Hematopoietic multipotent progenitor cell treated with erythropoietin and hydrocortisone succinate and interleukin-3 and kit ligand, for 15 days (in vitro differentiated cells): ENCODE measurements at regions not wholly inside any gene's neighbourhood (a gene's known extent, or its start where the extent isn't known, plus 50 kb on each side); places are given as distances from the start of the nearest gene placed in this dataset.
"Not testable (repeated sequence)": the region's sequence is repeated elsewhere in the genome, so short reads cannot be mapped to it uniquely, and the experiment has no call there.

Experiments used
- DNase-seq: peaks from one replicate; pipeline ENCODE4 v3.0.0-alpha.2; 2015; ENCODE audit warnings: low spot score

DNA sequence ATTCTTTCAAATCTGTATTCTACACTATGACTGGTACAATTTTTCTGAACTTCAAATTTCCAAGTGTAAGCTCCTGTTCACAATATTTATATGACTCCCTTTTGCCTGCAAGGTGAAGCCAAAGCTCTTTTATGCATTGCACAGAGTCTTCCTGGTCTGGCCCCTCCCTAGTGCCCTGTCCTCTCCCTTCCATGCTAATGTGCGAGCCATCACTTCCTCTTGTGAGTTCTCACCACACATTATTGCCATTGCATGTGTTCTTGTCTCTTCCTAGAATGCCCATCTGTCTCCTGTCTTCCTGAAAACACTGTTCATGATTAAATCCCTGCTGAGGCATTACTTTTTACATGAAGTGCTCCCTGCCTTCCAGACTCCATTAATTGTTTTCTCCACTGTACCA is 169.9 kb downstream of the MC4R start:
- DNase-seq = no peak

DNA sequence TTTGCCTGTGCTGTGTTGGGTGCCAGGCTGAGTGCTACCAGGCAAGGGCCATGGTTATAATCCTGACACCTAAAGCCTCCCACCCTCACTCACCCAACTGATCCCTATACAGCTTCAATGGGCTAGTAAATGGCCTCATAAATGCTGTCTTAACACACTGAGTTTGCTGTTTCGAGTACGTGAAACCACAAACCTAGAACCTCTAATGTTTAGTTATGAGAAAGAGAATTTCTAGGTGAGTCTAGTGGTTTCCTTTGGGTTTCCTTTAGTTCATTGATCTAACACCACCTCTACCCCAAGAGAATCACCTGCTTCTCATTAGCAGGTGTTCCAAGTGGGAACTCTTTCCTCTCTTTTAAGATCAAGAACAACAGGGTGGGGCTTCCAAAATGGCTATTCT is 172.0 kb downstream of the MC4R start:
- no peak for DNase-seq

DNA sequence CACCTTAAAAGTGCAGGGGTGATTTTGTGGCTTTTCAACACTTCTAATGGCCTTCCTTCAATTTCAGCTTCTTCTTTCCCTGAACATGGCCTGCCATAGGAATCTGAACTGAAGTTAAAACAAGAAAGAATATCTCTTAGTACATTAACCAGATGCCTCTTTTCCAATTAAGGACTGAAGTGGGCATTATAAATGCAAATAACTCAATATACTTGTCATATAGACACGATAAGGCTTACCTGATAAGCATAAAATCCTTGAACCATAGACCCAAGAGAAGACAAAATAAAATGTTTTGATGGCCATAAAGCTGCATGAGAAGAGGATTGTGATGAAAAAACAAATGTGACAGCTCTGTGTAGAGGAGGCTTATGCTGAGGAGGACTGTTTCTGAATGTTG is 173.1 kb downstream of the MC4R start:
- DNase-seq = no peak

DNA sequence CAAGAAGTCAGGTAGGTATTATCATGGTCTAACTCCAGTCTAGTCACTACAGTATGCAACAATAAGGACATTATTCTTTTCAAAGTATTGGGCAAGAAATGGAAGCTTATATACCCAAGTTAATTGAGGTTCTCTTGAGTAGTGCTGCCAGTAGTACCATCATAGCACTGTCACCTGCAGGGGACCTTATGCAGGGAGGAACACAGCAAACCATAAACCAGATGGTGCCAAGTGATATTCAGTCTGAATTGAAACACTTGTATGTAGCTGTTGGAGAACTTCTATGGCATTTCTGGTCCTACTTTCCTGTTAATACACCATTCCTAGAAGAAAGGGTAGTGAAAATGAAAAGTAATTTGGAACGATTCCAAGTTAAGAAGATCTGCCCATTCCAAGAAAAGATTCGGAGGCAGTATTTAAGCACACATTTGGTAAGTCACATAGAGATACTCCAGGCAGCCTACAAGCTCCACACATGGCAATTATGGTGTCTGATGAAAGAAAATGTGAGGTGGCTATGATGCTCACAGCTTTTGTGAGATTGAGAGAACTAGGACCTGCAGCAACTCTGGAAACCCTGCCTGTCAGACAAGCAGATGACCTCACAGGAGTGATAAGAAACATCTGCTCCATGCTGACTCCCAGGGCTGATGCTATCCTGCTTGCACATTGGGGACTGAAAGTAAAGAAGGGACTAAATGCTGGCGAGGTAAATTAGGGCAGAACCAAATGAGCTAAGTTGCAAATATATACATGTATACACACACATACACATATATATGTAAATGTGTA is 174.7 kb downstream of the MC4R start:
- no peak for DNase-seq

DNA sequence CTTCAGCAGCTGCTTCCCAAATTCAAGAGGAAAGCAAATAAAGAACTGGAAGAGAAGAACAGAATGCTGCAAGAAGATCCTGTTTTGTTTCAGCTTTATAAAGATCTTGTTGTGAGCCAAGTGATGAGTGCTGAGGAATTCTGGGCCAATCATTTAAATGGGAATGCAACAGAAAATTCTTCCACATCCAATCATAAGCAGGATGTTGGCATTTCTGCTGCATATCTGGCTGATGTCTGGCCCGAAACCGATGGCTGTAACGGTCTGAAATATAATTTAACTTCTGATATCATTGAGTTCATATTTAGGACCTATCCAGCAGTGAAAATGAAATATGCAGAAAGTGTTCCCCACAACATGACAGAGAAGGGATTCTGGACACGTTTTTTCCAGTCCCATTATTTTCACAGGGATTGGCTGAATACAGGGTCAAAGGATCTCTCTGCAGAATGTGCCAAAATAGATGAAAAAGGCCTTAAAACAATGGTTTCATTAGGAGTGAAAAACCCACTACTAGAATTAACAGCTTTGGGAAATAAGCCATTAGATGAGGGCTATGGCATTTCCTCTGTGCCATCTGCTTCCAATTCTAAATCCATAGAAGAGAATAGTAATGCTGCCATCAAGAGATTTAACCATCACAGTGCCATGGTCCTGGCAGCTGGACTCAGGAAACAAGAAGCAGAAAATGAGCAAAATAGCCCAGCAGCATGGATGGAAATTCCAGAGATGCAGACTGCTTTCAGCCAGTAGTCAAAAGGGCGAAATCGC is 175.6 kb downstream of the MC4R start:
- DNase-seq = no peak

DNA sequence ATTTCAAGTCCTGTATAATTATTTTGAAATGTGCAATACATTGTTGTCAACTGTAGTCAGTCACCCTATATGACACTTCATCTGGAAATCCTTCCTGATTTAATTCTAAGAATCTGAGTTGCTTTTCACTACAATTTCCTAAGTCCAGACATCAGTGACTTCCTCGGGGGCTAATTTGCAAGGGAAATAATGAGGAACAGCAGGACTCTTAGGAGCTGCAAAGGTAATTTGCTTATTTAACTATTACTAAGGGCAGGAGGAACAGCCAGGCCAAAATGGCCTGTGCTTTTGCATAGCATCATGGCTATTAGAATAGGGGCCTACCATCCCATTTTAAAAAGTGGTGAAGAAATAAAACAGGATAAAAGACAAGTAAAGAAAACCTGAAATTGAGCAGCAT is 178.8 kb downstream of the MC4R start:
- DNase-seq = no peak

DNA sequence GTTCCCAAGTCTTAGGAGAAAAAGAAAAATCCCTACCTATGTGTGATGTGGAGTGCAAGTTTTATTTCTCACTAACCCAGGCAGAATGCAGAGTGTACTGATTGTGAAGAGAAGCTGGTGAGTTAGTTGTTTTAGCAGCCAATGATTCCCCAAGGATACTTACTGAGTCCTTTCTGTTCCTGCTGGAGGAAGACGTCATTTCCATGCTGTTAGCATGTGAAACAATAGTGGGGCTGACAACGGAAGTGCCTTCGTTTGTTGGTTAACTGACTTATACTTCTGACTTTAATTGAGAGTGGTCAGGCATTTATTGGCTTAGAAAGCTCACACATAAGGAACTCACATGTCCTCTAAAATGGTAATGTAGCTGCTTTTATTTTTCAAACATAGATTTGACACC is 180.6 kb downstream of the MC4R start:
- DNase-seq = no peak

DNA sequence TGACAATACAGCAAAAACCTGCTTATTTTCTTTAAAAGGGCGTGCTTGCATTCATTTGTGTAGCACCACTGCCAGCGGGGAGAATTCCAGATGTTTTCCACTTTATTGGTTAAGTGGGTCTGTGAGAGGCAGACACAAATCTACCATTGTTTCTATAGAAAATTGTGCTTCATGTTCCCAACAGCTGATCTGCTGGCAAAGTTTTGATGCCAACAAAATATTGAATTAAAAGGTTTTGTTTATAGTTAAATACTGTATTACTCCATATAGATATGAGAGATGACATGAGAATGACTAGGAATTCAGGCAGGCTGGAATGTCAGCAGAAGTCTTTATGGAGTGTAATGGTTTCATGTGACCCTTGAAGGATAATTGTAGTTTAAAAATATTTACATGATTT is 182.7 kb downstream of the MC4R start:
- no peak for DNase-seq

DNA sequence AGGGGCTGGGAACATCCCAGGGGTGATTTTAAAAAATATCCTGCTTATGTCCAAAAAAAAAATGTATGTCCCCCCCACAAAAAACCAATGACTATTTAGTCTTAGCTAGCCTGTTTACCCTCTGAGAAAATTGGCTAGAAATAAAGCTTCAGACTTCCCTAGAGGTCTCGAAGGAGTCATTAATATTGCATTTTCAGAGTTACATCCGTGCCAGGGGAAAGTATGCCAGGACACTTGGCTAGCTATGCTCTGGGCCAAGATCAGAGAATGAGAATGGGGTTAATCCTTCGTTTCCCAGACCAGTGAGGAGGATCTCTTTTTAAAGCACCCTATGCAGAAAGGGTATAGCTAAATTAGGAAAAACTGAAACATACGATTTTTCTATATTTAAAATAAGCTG is 183.6 kb downstream of the MC4R start:
- DNase-seq = no peak

DNA sequence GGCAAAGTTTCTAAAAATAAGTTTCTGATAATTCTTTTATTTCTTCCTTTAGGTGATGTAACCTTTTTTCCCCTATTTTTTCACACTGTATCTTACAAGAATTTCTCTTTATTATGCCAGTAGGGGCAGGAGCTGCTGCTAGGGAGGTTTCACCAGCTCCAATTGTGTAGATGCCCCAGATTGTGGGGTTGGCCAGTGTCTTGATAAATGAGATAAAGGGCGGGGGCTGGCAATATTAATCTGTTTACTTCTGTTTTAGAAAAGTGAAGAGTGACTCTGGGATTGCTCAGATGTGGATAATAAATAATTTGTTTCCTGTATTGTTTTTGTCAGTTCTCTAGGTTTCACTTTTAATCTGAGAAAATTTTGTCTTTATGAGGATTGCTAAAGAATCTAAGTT is 190.4 kb downstream of the MC4R start:
- DNase-seq = no peak

DNA sequence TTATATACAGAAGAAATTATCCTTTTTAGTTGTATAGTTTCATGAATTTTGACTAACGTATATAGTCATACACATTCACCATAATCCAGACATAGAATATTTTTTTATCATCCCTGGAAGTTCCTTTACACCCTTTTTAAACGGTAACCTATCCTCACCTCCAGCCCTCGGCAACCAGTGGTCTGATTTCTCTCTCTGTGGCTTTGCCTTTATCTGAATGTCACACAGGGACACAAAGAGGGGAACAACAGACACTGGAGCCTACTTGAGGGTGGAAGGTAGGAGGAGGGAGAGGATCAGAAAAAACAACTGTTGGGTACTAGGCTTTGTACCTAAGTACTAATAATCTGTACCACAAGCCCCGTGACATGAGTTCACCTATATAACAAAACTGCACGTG is 191.9 kb downstream of the MC4R start:
- DNase-seq = no peak

DNA sequence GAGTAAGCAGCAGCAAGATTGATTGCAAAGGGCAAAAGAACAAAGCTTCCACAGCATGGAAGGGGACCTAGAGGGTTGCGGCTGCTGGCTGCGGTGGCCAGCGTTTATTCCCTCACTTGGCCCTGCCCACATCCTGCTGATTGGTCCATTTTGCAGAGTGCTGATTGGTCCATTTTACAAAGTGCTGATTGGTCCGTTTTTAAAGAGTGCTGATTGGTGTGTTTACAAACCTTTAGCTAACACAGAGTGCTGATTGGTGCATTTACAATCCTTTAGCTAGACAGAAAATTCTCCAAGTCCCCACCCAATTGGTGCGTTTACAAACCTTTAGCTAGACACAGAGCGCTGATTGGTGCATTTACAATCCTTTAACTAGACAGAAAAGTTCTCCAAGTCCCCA is 194.4 kb downstream of the MC4R start:
- not testable (repeated sequence) for DNase-seq

DNA sequence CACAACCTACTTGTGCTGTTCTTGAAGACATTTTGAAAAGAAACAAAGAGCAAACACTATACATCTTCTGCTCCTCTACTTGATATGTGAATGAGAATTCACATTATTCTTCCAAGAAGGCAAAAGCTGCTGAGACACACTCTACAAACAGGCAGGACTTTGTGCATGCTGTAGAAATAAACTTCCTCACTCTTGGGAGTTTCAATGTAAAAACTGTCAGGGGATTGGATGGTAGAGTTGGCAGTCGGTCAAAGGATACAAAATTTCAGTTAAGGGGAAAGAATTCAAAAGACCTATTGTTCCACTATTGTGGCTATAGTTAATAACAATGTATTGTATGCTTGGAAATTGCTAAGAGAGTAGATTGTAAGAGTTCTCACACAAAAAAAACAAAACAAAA is 196.3 kb downstream of the MC4R start:
- no peak for DNase-seq

DNA sequence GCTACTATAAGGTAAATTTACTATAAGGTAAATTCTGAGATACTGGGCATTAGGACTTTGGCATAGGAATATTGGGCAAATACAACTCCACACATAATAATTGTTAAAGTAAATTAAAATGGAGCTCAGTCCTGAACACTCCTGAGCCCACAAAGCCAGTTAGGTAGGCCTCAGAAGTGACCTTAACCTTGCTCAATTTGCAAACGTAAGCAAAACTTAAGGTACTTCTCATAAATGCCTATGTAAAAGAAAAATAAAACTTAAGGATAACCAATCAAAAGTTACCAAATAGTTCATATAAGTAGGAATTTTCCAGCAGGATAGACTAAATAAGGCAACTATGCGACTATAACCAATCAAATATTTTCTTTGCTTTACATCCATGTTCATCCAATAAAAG is 197.7 kb downstream of the MC4R start:
- no peak for DNase-seq

DNA sequence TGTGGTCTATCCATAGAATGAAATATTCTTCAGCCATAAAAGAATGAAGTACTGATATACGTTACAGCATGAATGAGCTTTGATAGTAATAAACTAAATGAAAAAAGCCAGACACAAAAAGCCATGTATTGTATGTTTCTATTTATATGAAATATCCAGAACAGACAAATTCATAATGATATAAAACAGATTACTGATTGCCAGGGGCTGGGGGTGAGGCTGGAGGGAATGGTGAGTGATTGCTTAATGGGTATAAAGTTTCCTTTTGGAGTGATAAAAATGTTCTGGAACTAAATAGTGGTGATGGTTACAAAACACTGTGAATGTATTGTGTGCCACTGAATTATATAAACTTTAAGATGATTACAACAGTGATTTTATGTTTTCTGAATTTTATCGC is 200.5 kb downstream of the MC4R start:
- no peak for DNase-seq

DNA sequence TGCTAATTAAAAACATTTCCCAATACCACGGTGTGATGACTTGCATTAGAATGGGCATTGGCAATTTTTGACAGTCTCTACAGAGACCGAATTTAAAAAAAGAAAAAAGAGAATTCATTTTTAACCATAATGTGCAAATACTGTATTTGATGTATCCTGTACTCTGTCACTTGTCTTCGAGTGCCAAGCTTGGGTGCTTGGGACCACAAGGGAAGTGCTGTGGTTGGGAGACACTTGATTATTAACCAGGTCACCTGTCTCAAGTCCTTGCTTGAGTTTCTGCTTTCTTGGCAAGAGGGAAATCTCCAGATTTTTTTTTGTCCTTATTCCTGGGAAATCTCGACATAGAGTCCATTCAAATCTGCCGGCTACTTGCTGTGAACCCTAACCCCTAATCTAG is 209.0 kb downstream of the MC4R start:
- no peak for DNase-seq

DNA sequence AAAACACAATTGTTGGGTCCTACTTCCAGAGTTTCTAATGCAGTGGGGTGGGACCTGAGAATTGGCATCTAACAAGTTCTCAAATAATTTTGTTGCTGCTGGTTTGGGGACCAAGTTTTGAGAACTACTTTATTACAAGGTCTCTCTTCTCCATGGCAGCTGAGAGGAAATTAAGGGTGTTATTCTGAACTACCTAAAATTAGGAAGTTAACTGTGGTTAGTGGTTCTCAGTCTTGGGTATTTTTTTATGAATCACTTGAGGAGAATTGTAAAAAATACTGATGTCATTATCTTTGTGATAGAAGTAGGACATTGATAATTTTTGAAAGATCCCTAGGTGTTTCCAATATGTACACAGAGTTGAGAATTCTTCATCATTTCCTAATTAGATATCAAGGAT is 210.2 kb downstream of the MC4R start:
- DNase-seq = no peak

DNA sequence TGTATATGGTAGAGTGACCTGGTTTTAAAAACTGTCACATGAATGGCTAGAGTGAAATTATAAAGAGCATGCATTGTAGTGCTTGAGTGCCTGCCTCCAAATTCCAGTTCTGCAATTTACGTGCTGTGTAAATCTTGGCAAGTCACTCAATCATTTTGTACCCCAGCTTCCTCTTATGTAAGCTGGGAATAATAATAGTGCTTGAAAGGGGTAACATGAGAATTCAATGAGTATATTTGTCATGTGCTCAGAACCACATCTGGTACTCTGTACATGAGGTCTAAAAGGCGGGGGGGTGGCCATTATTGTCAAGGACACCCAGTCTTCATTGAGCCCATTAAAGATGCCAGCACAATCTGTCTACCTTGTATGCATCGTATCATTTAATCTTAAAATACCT is 214.8 kb downstream of the MC4R start:
- no peak for DNase-seq

DNA sequence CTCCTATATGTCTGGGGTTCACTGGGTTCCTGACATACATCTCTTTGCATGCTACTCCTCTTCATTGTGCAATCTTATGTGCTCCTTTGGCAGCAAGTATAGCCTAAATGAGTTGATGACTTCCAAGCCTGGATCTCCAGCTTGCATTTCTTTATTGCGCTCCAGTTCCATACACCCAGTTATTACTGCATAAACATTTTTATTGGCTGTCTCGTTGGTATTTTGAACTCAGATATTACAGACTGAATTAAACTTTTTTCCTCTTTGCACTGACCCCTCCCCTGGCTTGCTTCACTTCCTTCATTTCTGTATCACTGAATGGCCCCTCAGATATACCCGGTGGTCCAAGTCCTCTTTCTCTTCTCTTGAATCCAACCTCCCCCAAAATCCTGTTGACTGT is 219.2 kb downstream of the MC4R start:
- DNase-seq = no peak

DNA sequence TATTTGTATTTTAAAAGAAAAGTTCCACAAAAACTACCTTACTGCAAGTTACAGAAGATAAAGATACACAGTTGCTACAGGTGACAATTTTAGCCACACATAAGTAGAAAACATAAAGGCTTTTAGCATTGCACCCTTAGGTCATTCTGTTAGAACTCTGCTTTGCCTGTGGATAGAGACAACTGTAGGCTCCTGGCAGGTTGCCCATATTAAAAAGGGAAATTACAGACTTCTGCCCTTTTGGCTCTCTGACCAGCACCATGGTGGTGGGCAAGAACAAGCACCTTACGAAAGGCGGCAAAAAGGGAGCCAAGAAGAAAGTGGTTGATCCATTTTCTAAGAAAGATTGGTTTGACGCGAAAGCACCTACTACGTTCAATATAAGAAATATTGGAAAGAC is 223.3 kb downstream of the MC4R start:
- DNase-seq = no peak

DNA sequence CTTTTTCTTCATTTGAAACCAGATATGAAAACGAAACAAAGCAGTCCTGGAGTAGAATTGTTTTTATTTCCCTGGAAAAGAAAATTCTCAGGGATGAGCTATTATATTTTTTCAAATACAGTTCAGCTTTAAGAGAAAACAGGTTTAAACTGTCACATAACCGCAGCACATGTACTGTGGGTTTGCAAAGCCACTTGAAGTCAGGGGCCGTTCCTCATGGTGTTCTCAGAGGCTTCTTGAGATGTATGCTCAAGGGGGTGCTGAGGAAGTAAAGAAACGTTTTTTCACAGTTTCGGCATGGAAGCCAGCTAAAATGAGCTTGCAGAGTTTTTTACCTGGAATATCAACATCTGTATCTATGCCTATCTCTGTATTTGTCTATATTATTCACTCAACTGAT is 225.3 kb downstream of the MC4R start:
- DNase-seq = no peak

DNA sequence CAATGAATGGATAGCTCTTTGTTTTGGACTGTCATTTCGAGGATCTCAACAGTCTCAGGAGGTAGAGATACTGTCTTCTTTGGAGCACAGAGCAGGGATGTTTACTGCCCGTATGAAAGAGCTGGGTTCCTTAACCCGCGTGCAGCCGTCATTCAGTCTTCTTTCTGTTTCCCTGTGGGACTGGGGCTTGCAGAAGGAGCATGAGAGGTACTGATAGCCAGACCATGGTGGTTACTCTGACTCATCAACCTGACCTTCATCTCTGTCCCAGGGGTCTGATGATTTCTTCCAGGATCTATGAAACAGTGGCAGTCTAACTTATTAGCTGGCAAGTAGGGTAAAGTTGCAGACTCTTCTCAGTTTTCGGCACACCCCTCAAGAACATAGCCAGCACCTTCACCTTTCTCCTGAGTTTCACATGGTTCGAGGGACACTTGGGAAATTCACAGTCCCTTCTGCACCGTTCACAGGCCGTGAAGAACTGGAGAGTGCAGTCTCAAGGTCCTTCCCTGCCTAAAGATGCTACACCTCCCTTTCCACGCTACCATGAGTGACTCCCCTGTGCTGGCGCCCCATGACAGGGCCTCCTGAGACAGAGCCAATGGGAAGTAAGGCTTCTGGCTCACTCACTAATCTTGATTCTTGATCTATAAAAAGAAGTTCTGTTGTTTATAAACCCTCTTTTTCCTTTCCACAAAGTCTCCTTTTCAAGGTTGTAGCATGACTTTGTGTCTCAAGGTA is 226.2 kb downstream of the MC4R start:
- DNase-seq = no peak

DNA sequence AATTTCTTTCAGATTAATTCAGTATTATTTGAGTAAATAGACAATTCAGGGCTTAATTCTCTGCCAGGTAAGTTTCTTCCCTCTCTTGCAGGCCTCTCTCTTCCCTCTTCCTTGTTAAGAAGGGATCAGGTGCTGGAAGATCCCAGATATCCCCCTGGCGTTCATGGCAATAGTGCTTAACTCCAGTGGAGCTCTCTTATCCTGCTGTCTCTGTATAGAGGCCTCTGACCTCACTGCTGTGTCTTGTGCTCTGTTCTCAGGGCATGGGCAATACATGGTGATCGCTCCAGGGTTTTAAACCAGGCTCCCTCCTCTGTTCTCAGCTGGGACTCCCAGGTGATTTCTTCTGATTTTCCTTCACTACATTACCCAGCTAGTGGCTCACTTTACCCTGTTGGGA is 226.8 kb downstream of the MC4R start:
- DNase-seq = no peak
